Neural progenitor cell (in vitro differentiated cells): ENCODE measurements at regions not wholly inside any gene's neighbourhood (a gene's known extent, or its start where the extent isn't known, plus 50 kb on each side); places are given as distances from the start of the nearest gene placed in this dataset.

Experiments
- DNase-seq: peaks from one replicate; pipeline ENCODE4 v3.0.0-alpha.2; 2016; ENCODE audit warnings: low spot score
- H2AFZ ChIP-seq: fragments of 200-600 bp; sonication (generic); replicated peaks from 2 replicates; pipeline ENCODE4 v1.6.1; 2016; ENCODE audit warnings: antibody characterized with exemption
- H3F3A ChIP-seq: fragments of 200-600 bp; sonication (generic); 2 replicates; pipeline ENCODE4 v1.6.1; 2016; ENCODE audit warnings: antibody characterized with exemption, low read depth
- H3K27ac ChIP-seq: fragments of 200-600 bp; sonication (generic); 2 replicates; pipeline ENCODE4 v1.5.1; 2016; ENCODE audit warnings: mild to moderate bottlenecking
- H3K27me3 ChIP-seq: fragments of 200-600 bp; sonication (generic); 2 replicates; pipeline ENCODE4 v1.6.1; 2016; ENCODE audit warnings: mild to moderate bottlenecking, moderate library complexity
- H3K36me3 ChIP-seq: fragments of 200-600 bp; sonication (generic); 2 replicates; pipeline ENCODE4 v1.5.1; 2016
- H3K4me1 ChIP-seq: fragments of 200-600 bp; sonication (generic); 2 replicates; pipeline ENCODE4 v1.6.1; 2016; ENCODE audit warnings: mixed run types
- H3K4me2 ChIP-seq: fragments of 200-600 bp; sonication (generic); 2 replicates; pipeline ENCODE4 v1.6.1; 2016
- H3K4me3 ChIP-seq: fragments of 200-600 bp; sonication (generic); 2 replicates; pipeline ENCODE4 v1.5.1; 2016
- H3K79me2 ChIP-seq: fragments of 200-600 bp; sonication (generic); 2 replicates; pipeline ENCODE4 v1.6.1; 2016; ENCODE audit warnings: low read depth
- H3K9ac ChIP-seq: fragments of 200-600 bp; sonication (generic); 2 replicates; pipeline ENCODE4 v1.6.1; 2016
- H3K9me3 ChIP-seq: fragments of 200-600 bp; sonication (generic); 2 replicates; pipeline ENCODE4 v1.5.1; 2016; ENCODE audit warnings: low read depth
- H4K20me1 ChIP-seq: fragments of 200-600 bp; sonication (generic); 2 replicates; pipeline ENCODE4 v1.6.1; 2016; ENCODE audit warnings: low read depth
- H3K27ac Mint-ChIP-seq: 3 replicates; pipeline ENCODE4 v1.8.0; 2021; ENCODE audit warnings: mixed read lengths
- H3K27me3 Mint-ChIP-seq: 2 replicates; pipeline ENCODE4 v1.8.0; 2022; ENCODE audit warnings: low read depth, mild to moderate bottlenecking, inconsistent platforms, moderate library complexity, mixed read lengths; ENCODE audit not compliant: insufficient read depth
- H3K36me3 Mint-ChIP-seq: 3 replicates; pipeline ENCODE4 v1.8.0; 2021; ENCODE audit warnings: mixed read lengths
- H3K4me1 Mint-ChIP-seq: 3 replicates; pipeline ENCODE4 v1.8.0; 2021; ENCODE audit warnings: mixed read lengths
- H3K4me3 Mint-ChIP-seq: 3 replicates; pipeline ENCODE4 v1.8.0; 2021; ENCODE audit warnings: mild to moderate bottlenecking, moderate library complexity, mixed read lengths
- H3K9me3 Mint-ChIP-seq: 3 replicates; pipeline ENCODE4 v1.8.0; 2020; ENCODE audit warnings: mixed read lengths
- CTCF ChIP-seq: fragments of 200-600 bp; sonication (generic); IDR thresholded peaks from 2 replicates; pipeline ENCODE4 v1.5.1; 2017; ENCODE audit warnings: antibody characterized with exemption, mild to moderate bottlenecking
- EZH2 ChIP-seq: fragments of 200-600 bp; sonication (generic); IDR thresholded peaks from 2 replicates; pipeline ENCODE4 v1.6.1; 2017; ENCODE audit warnings: antibody characterized with exemption, mild to moderate bottlenecking, moderate library complexity
- EZH2phosphoT487 ChIP-seq: fragments of 200-600 bp; sonication (generic); IDR thresholded peaks from 2 replicates; pipeline ENCODE4 v1.6.1; 2017; ENCODE audit warnings: antibody characterized with exemption

DNA sequence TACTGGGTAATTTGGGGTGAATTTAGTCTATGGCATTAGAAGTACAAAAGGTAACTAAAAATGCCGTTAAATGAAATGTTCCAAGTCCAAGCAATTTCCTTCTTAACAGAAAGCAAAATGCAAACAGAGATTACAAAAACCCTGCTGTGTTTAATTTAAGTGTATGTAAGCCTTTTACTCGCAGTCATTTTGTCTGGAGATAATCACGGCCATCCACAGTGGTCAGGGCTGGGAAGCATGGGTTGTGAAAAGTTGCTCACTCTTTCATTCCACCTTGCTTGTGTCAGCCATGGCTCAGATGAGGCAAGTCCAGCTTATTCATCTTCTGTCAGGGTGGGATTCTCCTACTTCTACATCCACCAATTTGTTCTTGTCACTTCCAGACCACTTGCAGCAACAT lies 983.6 kb upstream of the ZEB2 start:
- Mint-ChIP-seq H3K36me3 (no peaks in the 10 kb centered on the region), H3K9me3 (peaks cover 2% of the 10 kb centered on the region), H3K4me1 (peaks cover 12% of the 10 kb centered on the region), H3K27me3 (peaks cover 3% of the 10 kb centered on the region), H3K4me3 (no peak overlapping the region), H3K27ac (no peak overlapping the region)
- Histone ChIP-seq H4K20me1 (no peaks in the 10 kb centered on the region), H3K4me3 (no peak overlapping the region), H3K9ac (no peak overlapping the region), H3K27ac (peak overlapping the region; percentile 54), H3K36me3 (no peaks in the 10 kb centered on the region), H3K79me2 (no peaks in the 10 kb centered on the region), H3K4me2 (peak overlapping the region; percentile 24), H3K4me1 (peaks cover 20% of the 10 kb centered on the region), H3K9me3 (no peaks in the 10 kb centered on the region), H3F3A (peaks cover 9% of the 10 kb centered on the region), H2AFZ (no peak overlapping the region), H3K27me3 (no peaks in the 10 kb centered on the region)
- TF ChIP-seq CTCF (no peak), EZH2phosphoT487 (no peak), EZH2 (no peak)
- peak; percentile 57 for DNase-seq

- Mint-ChIP-seq H3K27ac (no peak overlapping the region), H3K4me1 (peaks cover 12% of the 10 kb centered on the region), H3K9me3 (no peaks in the 10 kb centered on the region), H3K36me3 (no peaks in the 10 kb centered on the region), H3K4me3 (no peak overlapping the region), H3K27me3 (peaks cover 4% of the 10 kb centered on the region)
- H3K9me3 ChIP-seq: no peaks in the 10 kb centered on the region
- no peak for TF ChIP-seq EZH2phosphoT487
- no peak for TF ChIP-seq EZH2
- TF ChIP-seq CTCF: no peak
- H3K36me3 ChIP-seq: no peaks in the 10 kb centered on the region
- H3K27ac ChIP-seq: no peak overlapping the region
- DNase-seq: no peak
- no peaks in the 10 kb centered on the region for H3K79me2 ChIP-seq
- H3K27me3 ChIP-seq: no peaks in the 10 kb centered on the region
- H4K20me1 ChIP-seq: no peaks in the 10 kb centered on the region
- H3F3A ChIP-seq: peaks cover 9% of the 10 kb centered on the region
- H3K4me1 ChIP-seq: peaks cover 20% of the 10 kb centered on the region
- H3K9ac ChIP-seq: no peak overlapping the region
- no peak overlapping the region for H3K4me3 ChIP-seq
- no peak overlapping the region for H2AFZ ChIP-seq
- H3K4me2 ChIP-seq: no peak overlapping the region
Observed at GRCh38 chr2:145501920-145502319, 982.0 kb upstream of the ZEB2 start.

DNA sequence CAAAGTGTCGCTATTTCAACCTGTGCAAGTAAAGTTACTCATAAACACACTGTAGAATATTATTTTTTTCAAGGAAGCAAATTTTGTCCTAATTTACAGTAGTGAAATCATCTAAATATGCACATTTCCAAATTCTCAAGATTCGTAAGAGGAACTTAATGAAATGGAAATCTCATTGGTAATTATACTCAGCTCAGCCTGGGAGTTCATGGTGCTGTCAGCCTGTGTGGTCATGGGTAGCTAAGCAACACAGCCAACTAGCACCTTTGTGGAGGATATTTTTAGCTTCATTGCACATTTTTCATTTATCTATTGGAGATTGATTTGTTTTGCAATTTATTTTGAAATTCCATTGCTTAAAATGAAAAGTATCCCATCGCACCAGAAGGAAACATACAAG lies 975.7 kb upstream of the ZEB2 start:
- peaks cover 4% of the 10 kb centered on the region for H3F3A ChIP-seq
- H3K9ac ChIP-seq: no peak overlapping the region
- TF ChIP-seq EZH2 (no peak), EZH2phosphoT487 (no peak), CTCF (no peak)
- peaks cover 11% of the 10 kb centered on the region for H3K9me3 Mint-ChIP-seq
- H3K4me3 Mint-ChIP-seq: no peak overlapping the region
- no peak for DNase-seq
- no peak overlapping the region for H3K27ac ChIP-seq
- no peak overlapping the region for H2AFZ ChIP-seq
- no peaks in the 10 kb centered on the region for H3K27me3 ChIP-seq
- peaks cover 2% of the 10 kb centered on the region for H3K27me3 Mint-ChIP-seq
- H3K4me1 Mint-ChIP-seq: peaks cover 7% of the 10 kb centered on the region
- H3K4me3 ChIP-seq: no peak overlapping the region
- no peaks in the 10 kb centered on the region for H3K36me3 Mint-ChIP-seq
- no peaks in the 10 kb centered on the region for H3K4me1 ChIP-seq
- H3K27ac Mint-ChIP-seq: no peak overlapping the region
- no peaks in the 10 kb centered on the region for H4K20me1 ChIP-seq
- H3K9me3 ChIP-seq: no peaks in the 10 kb centered on the region
- no peak overlapping the region for H3K4me2 ChIP-seq
- no peaks in the 10 kb centered on the region for H3K79me2 ChIP-seq
- H3K36me3 ChIP-seq: no peaks in the 10 kb centered on the region

DNA sequence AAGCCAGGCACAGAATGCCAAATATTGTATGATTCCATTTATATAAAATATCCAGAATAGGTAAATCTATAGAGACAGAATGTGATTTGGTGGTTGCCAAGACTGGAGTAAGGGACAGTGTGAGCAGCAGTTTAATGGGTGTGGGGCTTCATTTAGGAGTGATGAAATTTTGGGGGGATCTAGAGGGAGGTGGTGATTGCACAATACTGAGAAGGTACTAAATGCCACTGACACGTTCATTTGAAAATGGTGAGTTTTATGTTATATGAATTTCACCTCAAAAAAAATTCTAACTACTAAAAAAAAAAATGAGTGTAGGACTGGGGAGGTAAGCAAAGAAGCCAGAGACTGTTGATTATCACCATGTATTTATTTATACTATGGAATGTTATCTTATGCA lies 974.5 kb upstream of the ZEB2 start:
- Histone ChIP-seq H3K27me3 (no peaks in the 10 kb centered on the region), H3K4me1 (no peaks in the 10 kb centered on the region)

More for the DNA sequence above, 974.5 kb upstream of the ZEB2 start:
- H3K9ac ChIP-seq: no peak overlapping the region
- H3K4me3 ChIP-seq: no peak overlapping the region
- no peak overlapping the region for H2AFZ ChIP-seq
- Mint-ChIP-seq H3K27ac (no peak overlapping the region), H3K9me3 (peaks cover 11% of the 10 kb centered on the region), H3K36me3 (no peaks in the 10 kb centered on the region), H3K4me1 (peaks cover 7% of the 10 kb centered on the region), H3K27me3 (peaks cover 2% of the 10 kb centered on the region), H3K4me3 (no peak overlapping the region)
- H4K20me1 ChIP-seq: no peaks in the 10 kb centered on the region
- peaks cover 4% of the 10 kb centered on the region for H3F3A ChIP-seq
- DNase-seq: no peak
- no peaks in the 10 kb centered on the region for H3K36me3 ChIP-seq
- H3K79me2 ChIP-seq: no peaks in the 10 kb centered on the region
- H3K9me3 ChIP-seq: no peaks in the 10 kb centered on the region
- no peak overlapping the region for H3K27ac ChIP-seq
- TF ChIP-seq CTCF (no peak), EZH2 (no peak), EZH2phosphoT487 (no peak)
- H3K4me2 ChIP-seq: no peak overlapping the region
